GM18951 (cell line): ENCODE measurements at regions not wholly inside any gene's neighbourhood (a gene's known extent, or its start where the extent isn't known, plus 50 kb on each side); places are given as distances from the start of the nearest gene placed in this dataset.

ENCODE experiments used
- POLR2A ChIP-seq: IDR thresholded peaks from 4 replicates; pipeline ENCODE4 v1.6.1; 2011; ENCODE audit warnings: mild to moderate bottlenecking; ENCODE audit not compliant: insufficient read length, insufficient read depth; ENCODE audit errors: extremely low read depth
- in situ Hi-C: fragments of 300-500 bp; cut with MboI; formaldehyde crosslinking; loops from one replicate; pipeline ENCODE4 v1.12.0; 2022; ENCODE audit warnings: low sequenced_read_pairs, mixed read lengths, inconsistent platforms; ENCODE audit not compliant: unreplicated experiment

- no peak for TF ChIP-seq POLR2A
- in situ Hi-C loops, result no loop called here
Observed at GRCh38 chr1:5456090-5456811, 536.0 kb downstream of the NPHP4 start.

- in situ Hi-C loops, result no loop called here
Observed at GRCh38 chr1:5455651-5456050, 536.6 kb downstream of the NPHP4 start.

DNA sequence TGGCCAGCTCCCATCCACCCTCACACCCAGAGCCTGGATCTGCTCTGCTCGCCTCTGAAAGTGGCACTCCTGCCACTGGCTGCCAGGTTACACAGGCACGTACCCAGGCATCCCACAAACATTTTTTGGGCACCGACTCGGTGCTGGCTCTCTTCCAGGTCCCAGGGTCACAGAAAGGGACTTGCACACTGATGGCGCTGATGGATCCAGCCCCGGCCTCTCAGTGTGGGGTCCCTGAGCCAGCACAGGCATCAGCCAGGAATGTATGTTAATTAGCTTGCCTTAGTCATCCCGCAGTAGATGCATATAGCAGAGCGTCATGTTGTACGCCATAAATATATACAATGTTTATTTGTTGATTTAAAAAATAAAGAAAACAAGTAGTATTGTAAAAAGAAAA lies 537.2 kb downstream of the NPHP4 start:
- in situ Hi-C loops, result no loop called here
- TF ChIP-seq POLR2A, result no peak

More at GRCh38 chr1:5455651-5456050, 536.6 kb downstream of the NPHP4 start:
- no peak for TF ChIP-seq POLR2A

DNA sequence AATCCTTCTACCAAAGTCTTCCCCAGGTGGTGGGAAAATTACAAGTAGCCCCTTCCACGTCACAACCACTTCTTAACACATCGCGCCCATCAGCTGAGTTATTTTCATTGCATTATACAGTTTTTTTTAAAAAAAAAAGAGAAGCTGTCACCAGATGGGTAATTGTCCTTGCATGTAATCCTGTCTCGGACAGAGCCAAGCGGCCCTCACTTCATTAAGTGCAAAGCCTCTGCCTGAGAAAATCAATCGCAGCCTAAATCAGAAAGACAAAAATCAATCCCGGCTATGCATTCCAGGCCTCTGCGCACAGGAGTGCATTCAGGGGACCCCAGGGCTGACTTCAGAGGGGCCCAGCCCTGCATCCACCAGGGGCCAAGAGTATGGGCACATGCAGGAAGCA lies 538.9 kb downstream of the NPHP4 start:
- in situ Hi-C loops, result no loop called here
- no peak for TF ChIP-seq POLR2A

DNA sequence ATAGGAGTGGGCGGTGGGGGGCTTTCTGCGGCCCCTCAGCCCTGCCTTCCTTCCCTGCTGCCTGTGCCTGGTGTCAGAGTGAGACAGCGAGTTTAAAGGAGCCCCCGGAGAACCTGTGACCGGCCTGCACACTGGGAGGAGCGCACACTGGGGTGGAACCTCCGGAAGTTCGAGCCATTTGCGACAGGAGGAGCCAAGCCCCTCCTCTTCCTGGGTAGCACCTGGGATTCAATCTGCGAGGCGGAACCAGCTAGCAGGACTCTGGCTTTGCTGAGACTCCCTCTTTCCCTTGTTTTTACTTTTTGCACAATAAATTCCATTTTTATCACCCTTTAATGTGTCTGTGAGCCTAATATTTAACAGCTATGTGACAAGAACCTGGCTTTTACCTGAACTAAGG lies 540.6 kb downstream of the NPHP4 start:
- in situ Hi-C loops, result no loop called here
- TF ChIP-seq POLR2A, result no peak

- in situ Hi-C loops, result no loop called here
- TF ChIP-seq POLR2A, result no peak
Observed at GRCh38 chr1:5448486-5448885, 543.7 kb downstream of the NPHP4 start.

DNA sequence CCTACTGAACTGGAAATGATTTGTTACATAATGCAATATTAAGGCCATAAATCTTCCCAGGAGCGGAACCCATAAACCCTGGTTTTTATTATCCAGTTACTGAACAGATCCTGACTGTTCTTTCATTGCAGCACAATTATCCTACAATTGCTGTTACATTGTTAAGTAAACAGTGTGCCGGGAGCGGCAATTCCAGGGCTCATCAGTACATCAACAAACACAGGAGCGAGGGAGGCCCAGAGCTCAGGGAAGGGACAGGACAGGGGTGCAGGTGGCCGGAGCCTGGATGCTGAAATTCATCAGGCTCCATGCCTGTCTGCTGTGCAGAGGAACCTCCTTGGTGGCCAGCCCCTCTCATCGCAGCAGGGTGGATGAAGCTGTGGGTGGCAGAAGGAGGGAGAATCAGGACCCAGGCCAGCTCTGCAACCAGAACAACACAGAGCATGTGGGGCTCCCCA lies 544.7 kb downstream of the NPHP4 start:
- in situ Hi-C loops, result no loop called here
- TF ChIP-seq POLR2A, result no peak

GRCh38 chr1:5444396-5444795 lies 547.8 kb downstream of the NPHP4 start:
- in situ Hi-C loops, result no loop called here
- no peak for TF ChIP-seq POLR2A

DNA sequence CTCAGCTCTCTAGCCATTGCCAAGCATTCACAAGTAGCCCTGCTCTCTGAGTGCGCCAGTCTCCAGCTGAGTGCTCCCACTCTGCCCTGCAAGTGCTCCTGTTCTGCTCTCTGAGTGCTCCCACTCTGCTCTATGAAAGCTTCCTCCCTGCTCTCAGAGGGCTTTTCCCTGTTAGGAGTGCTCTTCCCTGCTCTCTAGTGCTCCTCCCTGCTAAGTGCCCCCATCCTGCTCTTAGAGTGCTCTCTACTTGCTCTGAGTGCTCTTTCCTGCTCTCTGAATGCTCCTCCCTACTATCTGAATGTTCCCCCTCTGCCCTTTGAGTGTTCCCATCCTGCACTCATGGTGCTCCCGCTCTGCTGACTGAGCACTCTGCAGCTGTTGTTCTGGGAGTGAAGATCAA lies 555.4 kb downstream of the NPHP4 start:
- in situ Hi-C loops, result no loop called here
- no peak for TF ChIP-seq POLR2A

DNA sequence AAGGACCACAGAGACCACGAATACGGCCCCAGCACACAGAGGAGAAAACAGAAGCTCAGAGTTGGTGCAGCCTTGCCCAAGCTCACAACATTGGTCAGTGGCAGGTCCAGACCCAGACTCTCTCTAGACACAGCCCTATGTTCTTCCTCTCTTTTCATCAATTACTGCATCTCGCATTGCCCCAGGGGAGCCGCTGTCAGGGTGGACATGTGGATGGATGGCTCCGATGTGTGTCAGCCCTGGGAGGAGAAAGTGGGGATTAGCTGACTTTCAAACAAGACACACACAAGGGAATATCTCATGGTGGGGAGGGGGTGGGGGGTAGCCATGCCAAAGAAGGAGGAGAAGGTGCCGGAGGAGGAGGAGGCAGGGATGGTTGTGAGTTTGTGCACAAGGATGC lies 556.8 kb downstream of the NPHP4 start:
- no peak for TF ChIP-seq POLR2A
- in situ Hi-C loops, result no loop called here

DNA sequence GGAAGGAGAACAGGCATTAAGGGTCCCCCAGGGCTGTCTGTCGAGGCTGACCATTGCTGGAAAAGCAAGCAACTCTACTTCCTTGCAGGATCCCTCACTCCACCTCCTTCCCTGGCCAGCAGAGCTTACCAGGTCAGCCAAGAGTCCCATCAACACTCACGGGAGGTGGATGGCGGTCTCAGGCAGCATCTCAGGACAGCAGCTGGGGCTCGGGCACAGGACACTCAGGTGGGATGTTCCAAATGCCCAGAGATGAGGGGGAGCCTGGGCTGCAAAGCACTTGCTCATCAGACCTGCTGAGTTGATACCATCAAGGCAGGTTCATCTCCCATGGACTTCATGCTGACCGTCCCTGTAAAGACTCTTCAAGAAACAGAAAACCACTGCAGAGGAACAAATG lies 559.8 kb downstream of the NPHP4 start:
- TF ChIP-seq POLR2A, result no peak
- in situ Hi-C loops, result no loop called here

GRCh38 chr1:5430911-5431697 lies 561.1 kb downstream of the NPHP4 start:
- in situ Hi-C loops, result no loop called here
- TF ChIP-seq POLR2A, result no peak

- no peak for TF ChIP-seq POLR2A
- in situ Hi-C loops, result no loop called here
Observed at GRCh38 chr1:5430136-5430535, 562.1 kb downstream of the NPHP4 start.

GRCh38 chr1:5428351-5428750 lies 563.9 kb downstream of the NPHP4 start:
- in situ Hi-C loops, result no loop called here
- no peak for TF ChIP-seq POLR2A
